H9 (cell line): ENCODE measurements at regions not wholly inside any gene's neighbourhood (a gene's known extent, or its start where the extent isn't known, plus 50 kb on each side); places are given as distances from the start of the nearest gene placed in this dataset.

ENCODE experiments used
- DNase-seq: peaks from one replicate; pipeline ENCODE4 v3.0.0-alpha.2; 2017
- H2AFZ ChIP-seq: one replicate; pipeline ENCODE4 v1.6.1; 2013; ENCODE audit warnings: mild to moderate bottlenecking, low read length, control low read depth, moderate library complexity
- H2AK5ac ChIP-seq: 2 replicates; pipeline ENCODE4 v1.6.1; 2013; ENCODE audit warnings: low read length, control low read depth, mixed read lengths; ENCODE audit not compliant: insufficient read length
- H2BK120ac ChIP-seq: one replicate; pipeline ENCODE4 v1.6.1; 2013; ENCODE audit warnings: low read depth, mild to moderate bottlenecking, low read length, control low read depth, inconsistent platforms; ENCODE audit not compliant: poor library complexity, severe bottlenecking
- H2BK12ac ChIP-seq: 2 replicates; pipeline ENCODE4 v1.6.1; 2013; ENCODE audit warnings: low read length, control low read depth, mixed read lengths, low read depth; ENCODE audit not compliant: insufficient read length
- H2BK15ac ChIP-seq: 2 replicates; pipeline ENCODE4 v1.6.1; 2013; ENCODE audit warnings: low read depth, low read length, control low read depth
- H2BK20ac ChIP-seq: one replicate; pipeline ENCODE4 v1.6.1; 2013; ENCODE audit warnings: low read depth, mild to moderate bottlenecking, low read length, control low read depth, inconsistent platforms; ENCODE audit not compliant: poor library complexity, severe bottlenecking
- H2BK5ac ChIP-seq: 2 replicates; pipeline ENCODE4 v1.6.1; 2013; ENCODE audit warnings: low read length, control low read depth, mixed read lengths; ENCODE audit not compliant: insufficient read length
- H3K14ac ChIP-seq: 2 replicates; pipeline ENCODE4 v1.6.1; 2013; ENCODE audit warnings: low read length, control low read depth; ENCODE audit not compliant: insufficient read depth
- H3K18ac ChIP-seq: 2 replicates; pipeline ENCODE4 v1.6.1; 2013; ENCODE audit warnings: low read depth, mild to moderate bottlenecking, mixed read lengths, low read length, control low read depth; ENCODE audit not compliant: insufficient read length
- H3K23ac ChIP-seq: 2 replicates; pipeline ENCODE4 v1.6.1; 2013; ENCODE audit warnings: low read length, control low read depth, mixed read lengths, low read depth; ENCODE audit not compliant: insufficient read length
- H3K23me2 ChIP-seq: 2 replicates; pipeline ENCODE4 v1.6.1; 2013; ENCODE audit warnings: low read depth, mild to moderate bottlenecking, mixed read lengths, low read length, control low read depth; ENCODE audit not compliant: insufficient read length, poor library complexity, severe bottlenecking
- H3K27ac ChIP-seq: 2 replicates; pipeline ENCODE4 v1.5.1; 2013; ENCODE audit warnings: low read length, control low read depth, mixed read lengths, low read depth; ENCODE audit not compliant: insufficient read length
- H3K27me3 ChIP-seq: 2 replicates; pipeline ENCODE4 v1.6.1; 2013; ENCODE audit warnings: low read length, control low read depth, inconsistent platforms; ENCODE audit not compliant: insufficient read depth
- H3K4ac ChIP-seq: 2 replicates; pipeline ENCODE4 v1.6.1; 2013; ENCODE audit warnings: low read depth, mild to moderate bottlenecking, control low read depth, inconsistent platforms, low read length, moderate library complexity
- H3K4me1 ChIP-seq: 2 replicates; pipeline ENCODE4 v1.6.1; 2013; ENCODE audit warnings: low read length, control low read depth, inconsistent platforms; ENCODE audit not compliant: insufficient read depth
- H3K4me2 ChIP-seq: 2 replicates; pipeline ENCODE4 v1.6.1; 2013; ENCODE audit warnings: low read length, control low read depth, mixed read lengths; ENCODE audit not compliant: insufficient read length, insufficient read depth
- H3K56ac ChIP-seq: 2 replicates; pipeline ENCODE4 v1.6.1; 2013; ENCODE audit warnings: low read depth, mild to moderate bottlenecking, mixed read lengths, low read length, control low read depth; ENCODE audit not compliant: insufficient read length
- H3K79me1 ChIP-seq: 2 replicates; pipeline ENCODE4 v1.6.1; 2013; ENCODE audit warnings: low read depth, mild to moderate bottlenecking, moderate library complexity, low read length, control low read depth, inconsistent platforms; ENCODE audit not compliant: insufficient read depth, poor library complexity, severe bottlenecking
- H3K79me2 ChIP-seq: 2 replicates; pipeline ENCODE4 v1.6.1; 2013; ENCODE audit warnings: low read length, control low read depth, inconsistent platforms; ENCODE audit not compliant: insufficient read depth
- H3K9ac ChIP-seq: 2 replicates; pipeline ENCODE4 v1.6.1; 2013; ENCODE audit warnings: low read length, control low read depth, mixed read lengths; ENCODE audit not compliant: insufficient read length; ENCODE audit errors: extremely low read depth
- H3K9me3 ChIP-seq: one replicate; pipeline ENCODE4 v1.6.1; 2013; ENCODE audit warnings: low read depth, low read length, inconsistent platforms; ENCODE audit not compliant: control insufficient read depth
- H3T11ph ChIP-seq: one replicate; pipeline ENCODE4 v1.6.1; 2013; ENCODE audit warnings: mild to moderate bottlenecking, low read length, control low read depth, inconsistent platforms
- H4K20me1 ChIP-seq: one replicate; pipeline ENCODE4 v1.6.1; 2013; ENCODE audit not compliant: control insufficient read depth, insufficient read length, insufficient read depth
- H4K5ac ChIP-seq: 2 replicates; pipeline ENCODE4 v1.6.1; 2013; ENCODE audit warnings: low read depth, mild to moderate bottlenecking, mixed read lengths, low read length, control low read depth; ENCODE audit not compliant: insufficient read length
- H4K8ac ChIP-seq: replicated peaks from 2 replicates; pipeline ENCODE4 v1.6.1; 2013; ENCODE audit warnings: low read length, control low read depth, mixed read lengths, low read depth; ENCODE audit not compliant: insufficient read length
- H4K91ac ChIP-seq: 2 replicates; pipeline ENCODE4 v1.6.1; 2013; ENCODE audit warnings: low read depth, mild to moderate bottlenecking, moderate library complexity, mixed read lengths, low read length, control low read depth; ENCODE audit not compliant: insufficient read length
- H3K27ac Mint-ChIP-seq, 3 experiments: 2 replicates in 2 of 3; 3 replicates in 1 of 3; pipeline ENCODE4 v1.8.0; 2020 to 2021; ENCODE audit warnings: mixed read lengths in 3 of 3, mild to moderate bottlenecking in 1 of 3, moderate library complexity in 1 of 3
- H3K27me3 Mint-ChIP-seq: 2 replicates; pipeline ENCODE4 v1.8.0; 2021; ENCODE audit warnings: low read depth, mild to moderate bottlenecking, moderate library complexity, mixed read lengths
- H3K36me3 Mint-ChIP-seq, 3 experiments: 2 replicates in 2 of 3; 3 replicates in 1 of 3; pipeline ENCODE4 v1.8.0; 2020 to 2021; ENCODE audit warnings: low read depth in 3 of 3, mixed read lengths in 3 of 3; ENCODE audit not compliant: insufficient read depth in 1 of 3
- H3K4me1 Mint-ChIP-seq, 2 experiments: 2 replicates each; pipeline ENCODE4 v1.8.0; 2020; ENCODE audit warnings: mixed read lengths in 2 of 2
- H3K4me3 Mint-ChIP-seq, 2 experiments: 2 replicates in 1 of 2; 3 replicates in 1 of 2; pipeline ENCODE4 v1.8.0; 2020 to 2021; ENCODE audit warnings: mild to moderate bottlenecking in 2 of 2, mixed read lengths in 2 of 2, moderate library complexity in 1 of 2
- H3K9me3 Mint-ChIP-seq, 2 experiments: 2 replicates in 1 of 2; 3 replicates in 1 of 2; pipeline ENCODE4 v1.8.0; 2020; ENCODE audit warnings: mild to moderate bottlenecking in 2 of 2, mixed read lengths in 2 of 2, moderate library complexity in 1 of 2
- WGBS: extraction: QIAGEN DNeasy Blood & Tissue Kit; methylation state at CpG from one replicate; pipeline ENCODE4 v1.1.7; 2013; ENCODE audit warnings: missing lambda C conversion rate, low lambda C conversion rate, mixed read lengths; ENCODE audit not compliant: insufficient read length; ENCODE audit errors: extremely low coverage; 5-methylcytosine and 5-hydroxymethylcytosine counted together
- TF ChIP-seq, protein P1 (sequence below): fragments of 200-600 bp; sonication (generic); conservative IDR thresholded peaks from 3 replicates; pipeline ENCODE4 v1.8.0; 2021; ENCODE audit warnings: antibody characterized with exemption, mild to moderate bottlenecking

DNA sequence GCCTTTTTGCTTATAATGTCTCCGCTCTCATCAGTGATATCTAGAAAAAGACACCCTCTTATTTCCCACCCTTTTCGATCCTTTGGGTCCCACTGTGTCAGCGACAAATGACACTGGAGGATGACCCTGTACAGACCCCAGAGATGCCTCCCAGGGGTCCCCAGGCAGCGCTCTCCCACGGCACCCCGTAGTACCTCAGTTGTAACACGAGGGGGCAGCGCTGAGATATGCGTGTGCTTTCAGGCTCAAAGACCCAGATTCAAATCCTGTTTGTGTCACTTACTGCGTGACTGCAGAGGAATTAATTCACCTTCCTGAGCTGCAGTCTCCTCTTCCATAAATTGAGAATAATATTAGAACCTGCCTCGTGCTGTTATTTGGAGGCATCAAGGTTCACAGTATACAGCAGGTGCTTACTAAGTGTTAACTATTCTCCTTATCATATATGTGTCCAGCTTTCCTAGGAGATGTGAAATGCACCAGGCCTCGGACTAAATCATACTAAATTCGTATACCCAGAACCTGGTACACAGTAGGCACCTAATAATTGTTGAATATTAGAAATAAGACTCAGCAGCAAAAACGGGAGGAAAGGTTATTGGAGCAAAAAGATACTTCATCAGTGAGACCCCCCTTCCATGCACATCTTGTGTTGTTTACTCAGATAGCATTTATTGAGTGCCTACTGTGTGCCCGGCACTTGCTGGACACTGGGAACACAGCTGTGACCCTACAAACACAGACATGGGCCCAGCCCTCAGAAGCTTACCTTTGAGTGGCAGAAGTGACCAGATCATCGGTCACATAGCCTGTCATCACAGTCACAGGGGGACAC lies 99.9 kb downstream of the PHETA1 start:
- Histone ChIP-seq H3T11ph (no peak overlapping the region), H3K14ac (no peak overlapping the region), H2BK15ac (no peak overlapping the region), H2BK5ac (no peak overlapping the region), H4K8ac (no peak overlapping the region), H2BK20ac (no peak overlapping the region), H3K4ac (no peak overlapping the region), H3K27me3 (no peaks in the 10 kb centered on the region), H3K56ac (no peak overlapping the region), H4K91ac (no peak overlapping the region), H4K20me1 (no peaks in the 10 kb centered on the region), H2AFZ (no peak overlapping the region), H3K79me2 (no peaks in the 10 kb centered on the region), H3K18ac (no peak overlapping the region), H3K4me1 (no peaks in the 10 kb centered on the region), H2AK5ac (no peak overlapping the region), H3K23me2 (no peaks in the 10 kb centered on the region), H2BK12ac (no peak overlapping the region), H3K9me3 (no peaks in the 10 kb centered on the region), H3K27ac (no peak overlapping the region), H3K23ac (no peak overlapping the region), H4K5ac (no peak overlapping the region), H3K79me1 (no peaks in the 10 kb centered on the region), H3K4me2 (no peak overlapping the region), H2BK120ac (no peak overlapping the region), H3K9ac (no peak overlapping the region)
- Mint-ChIP-seq H3K36me3 (peaks cover 0 to 1% (median 0%) of the 10 kb centered on the region in 3 experiments; a peak in 1 of 7 replicates), H3K27ac (no peak overlapping the region; a peak in 1 of 7 replicates), H3K9me3 (no peaks in the 10 kb centered on the region), H3K4me3 (no peak overlapping the region), H3K4me1 (peaks cover 0 to 4% of the 10 kb centered on the region in 2 experiments; a peak in 1 of 4 replicates), H3K27me3 (peaks cover 1% of the 10 kb centered on the region; the same call in 1 of the 2 replicates)
- DNase-seq: peak; percentile 68
- WGBS: no CpG with 5 or more reads among the region's 16 CpGs
- TF ChIP-seq, protein P1, sequence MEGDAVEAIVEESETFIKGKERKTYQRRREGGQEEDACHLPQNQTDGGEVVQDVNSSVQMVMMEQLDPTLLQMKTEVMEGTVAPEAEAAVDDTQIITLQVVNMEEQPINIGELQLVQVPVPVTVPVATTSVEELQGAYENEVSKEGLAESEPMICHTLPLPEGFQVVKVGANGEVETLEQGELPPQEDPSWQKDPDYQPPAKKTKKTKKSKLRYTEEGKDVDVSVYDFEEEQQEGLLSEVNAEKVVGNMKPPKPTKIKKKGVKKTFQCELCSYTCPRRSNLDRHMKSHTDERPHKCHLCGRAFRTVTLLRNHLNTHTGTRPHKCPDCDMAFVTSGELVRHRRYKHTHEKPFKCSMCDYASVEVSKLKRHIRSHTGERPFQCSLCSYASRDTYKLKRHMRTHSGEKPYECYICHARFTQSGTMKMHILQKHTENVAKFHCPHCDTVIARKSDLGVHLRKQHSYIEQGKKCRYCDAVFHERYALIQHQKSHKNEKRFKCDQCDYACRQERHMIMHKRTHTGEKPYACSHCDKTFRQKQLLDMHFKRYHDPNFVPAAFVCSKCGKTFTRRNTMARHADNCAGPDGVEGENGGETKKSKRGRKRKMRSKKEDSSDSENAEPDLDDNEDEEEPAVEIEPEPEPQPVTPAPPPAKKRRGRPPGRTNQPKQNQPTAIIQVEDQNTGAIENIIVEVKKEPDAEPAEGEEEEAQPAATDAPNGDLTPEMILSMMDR: peak; percentile 83
